T1000 (cell line): ENCODE measurements at regions not wholly inside any gene's neighbourhood (a gene's known extent, or its start where the extent isn't known, plus 50 kb on each side); places are given as distances from the start of the nearest gene placed in this dataset.

Experiments
- DNase-seq: peaks from one replicate; lab custom pipeline; 2025; ENCODE audit warnings: mixed read lengths; lab: John Stamatoyannopoulos, UW

- DNase-seq = no peak
Measured at GRCh38 chr12:25009496-25010092, 60.7 kb upstream of the BCAT1 start.

DNA sequence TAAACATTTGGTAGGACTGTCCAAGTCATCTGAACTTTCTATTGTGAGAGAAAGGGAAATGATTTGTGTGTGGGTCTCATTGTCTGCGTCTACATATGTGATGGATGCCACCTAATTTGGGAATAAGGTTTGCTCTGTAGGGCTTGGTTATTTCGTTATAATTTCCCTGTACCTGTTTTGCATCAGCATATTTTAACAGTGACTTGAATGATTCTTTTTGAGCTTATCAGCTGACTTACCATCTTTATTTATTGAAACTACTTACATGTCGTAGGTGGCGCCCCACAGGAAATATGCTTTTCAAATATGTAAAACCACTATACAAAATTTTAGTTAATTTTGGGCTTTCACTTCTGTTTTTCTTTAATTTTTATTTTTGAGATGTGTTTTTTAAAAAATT, 56.5 kb upstream of the BCAT1 start:
- no peak for DNase-seq

DNA sequence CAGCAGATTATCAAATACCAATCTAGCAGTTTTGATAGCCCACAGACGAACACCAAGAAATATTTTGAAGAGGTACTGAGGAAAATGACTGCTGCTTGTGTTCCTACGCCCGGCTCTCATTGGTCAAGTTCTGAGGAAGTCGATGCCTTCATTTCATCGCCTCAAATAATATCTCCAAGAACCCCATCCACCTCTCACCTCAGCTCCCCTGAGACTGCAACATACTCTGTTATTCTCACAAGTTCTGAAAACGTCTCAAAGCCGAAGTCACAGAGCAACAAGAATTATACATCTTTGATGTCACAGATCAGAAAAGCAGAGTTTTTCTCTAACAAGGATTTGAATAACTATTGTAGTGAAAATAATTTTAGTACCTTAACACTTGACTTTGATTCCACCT, 55.5 kb upstream of the BCAT1 start:
- no peak for DNase-seq

DNA sequence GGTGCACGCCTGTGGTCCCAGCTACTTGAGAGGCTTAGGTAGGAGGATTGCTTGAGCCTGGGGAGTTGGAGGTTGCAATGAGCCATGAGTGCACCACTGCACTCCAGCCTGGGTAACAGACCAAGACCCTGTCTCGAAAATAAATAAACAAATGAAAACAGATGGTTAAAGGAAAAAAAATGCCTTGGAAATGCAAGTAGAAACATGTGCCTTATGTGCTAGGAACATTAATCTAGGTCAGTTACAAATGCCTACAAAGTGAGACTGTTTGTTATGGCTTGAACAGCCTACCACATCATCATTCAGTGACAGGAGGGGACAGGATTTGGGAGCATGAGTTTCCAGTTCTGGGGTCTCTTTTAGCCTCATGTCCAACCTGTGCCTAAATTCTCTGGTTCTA, 52.4 kb upstream of the BCAT1 start:
- no peak for DNase-seq
